NCI-H748 treated with DMSO at 0.1 percent for 48 hours (cell line): ENCODE measurements at regions not wholly inside any gene's neighbourhood (a gene's known extent, or its start where the extent isn't known, plus 50 kb on each side); places are given as distances from the start of the nearest gene placed in this dataset.

Experiments
- DNase-seq: peaks from one replicate; lab custom pipeline; 2025; lab: John Stamatoyannopoulos, UW

DNA sequence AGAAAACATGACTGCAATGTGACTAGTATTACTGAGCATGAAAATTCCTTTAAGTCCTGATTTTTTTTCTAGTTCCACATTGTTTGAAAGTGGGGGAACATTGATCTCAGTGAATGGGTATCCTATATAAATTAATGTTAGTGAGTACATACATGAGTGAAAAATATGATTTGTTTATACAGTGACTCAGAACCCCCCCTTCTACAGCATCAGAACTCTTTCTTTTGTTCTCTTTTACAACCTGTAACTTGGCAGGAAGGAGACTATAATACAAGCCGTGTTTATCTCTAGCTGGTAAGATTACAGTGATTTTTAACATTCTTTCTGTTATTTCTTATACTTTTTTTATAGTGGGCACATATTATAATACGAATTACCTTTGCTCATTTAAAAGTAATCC lies 384.7 kb downstream of the PDCD6IP start:
- DNase-seq = peak; percentile 34

- DNase-seq = peak; percentile 90
These were observed 385.3 kb downstream of the PDCD6IP start for GRCh38 chr3:34183611-34184340.

DNA sequence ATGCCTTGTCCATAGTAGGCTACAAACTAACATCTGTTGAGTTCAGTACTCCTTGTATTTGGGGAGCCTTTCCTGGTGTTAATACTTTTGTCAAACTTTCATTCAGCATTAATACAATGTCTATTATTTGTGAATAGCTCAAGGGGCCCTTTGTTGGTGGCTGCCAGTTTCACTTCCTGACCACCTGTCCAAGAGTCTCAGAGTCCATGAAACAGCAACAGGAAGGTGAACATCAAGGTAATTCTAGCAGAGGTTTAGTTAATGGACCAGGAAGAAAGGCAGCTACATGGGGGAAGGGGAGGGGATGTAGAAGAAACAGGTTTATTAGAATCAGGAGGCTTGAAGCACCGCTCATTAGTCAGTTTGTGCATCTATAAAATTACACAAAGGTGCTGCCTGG lies 386.9 kb downstream of the PDCD6IP start:
- peak; percentile 54 for DNase-seq

- no peak for DNase-seq
These were observed 390.7 kb downstream of the PDCD6IP start for GRCh38 chr3:34189133-34189532.

DNA sequence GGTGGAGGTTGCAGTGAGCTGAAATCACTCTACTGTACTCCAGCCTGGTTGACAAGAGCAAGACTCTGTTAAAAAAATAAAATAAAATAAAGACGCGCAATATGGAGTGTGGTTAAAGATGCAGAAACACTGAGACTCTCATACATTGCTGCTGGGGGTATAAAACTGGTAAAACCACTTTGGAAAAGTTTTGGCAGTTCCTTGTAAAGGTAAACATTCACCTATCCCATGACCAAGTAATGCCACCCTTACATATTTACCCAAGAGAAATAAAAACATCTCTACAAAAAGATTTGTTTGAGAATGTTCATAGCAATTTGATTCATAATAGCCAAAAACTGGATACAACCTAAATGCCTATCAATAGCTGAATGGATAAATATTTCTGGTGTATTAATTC lies 398.5 kb downstream of the PDCD6IP start:
- no peak for DNase-seq

GRCh38 chr3:34198309-34198708 lies 399.9 kb downstream of the PDCD6IP start:
- no peak for DNase-seq

DNA sequence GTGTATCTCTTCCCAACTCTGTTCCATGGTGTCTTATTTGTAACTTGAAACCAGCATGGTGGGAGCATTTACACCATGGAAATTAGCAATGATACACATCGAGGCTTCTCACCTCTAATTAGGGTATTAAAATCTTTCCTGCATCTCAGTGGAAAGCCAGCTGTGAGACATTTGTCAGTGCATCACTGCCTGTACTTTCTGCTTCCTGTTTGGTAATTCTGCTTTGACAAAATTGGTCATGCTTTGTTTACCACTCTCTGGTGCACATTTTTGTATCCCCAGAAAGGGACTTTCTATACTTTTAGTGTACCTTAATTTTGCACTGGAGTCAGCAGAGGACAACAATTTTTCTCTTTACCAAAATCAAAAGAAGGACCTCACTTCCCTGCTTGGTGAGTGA lies 402.1 kb downstream of the PDCD6IP start:
- DNase-seq = no peak

GRCh38 chr3:34202975-34203374 lies 404.5 kb downstream of the PDCD6IP start:
- no peak for DNase-seq

DNA sequence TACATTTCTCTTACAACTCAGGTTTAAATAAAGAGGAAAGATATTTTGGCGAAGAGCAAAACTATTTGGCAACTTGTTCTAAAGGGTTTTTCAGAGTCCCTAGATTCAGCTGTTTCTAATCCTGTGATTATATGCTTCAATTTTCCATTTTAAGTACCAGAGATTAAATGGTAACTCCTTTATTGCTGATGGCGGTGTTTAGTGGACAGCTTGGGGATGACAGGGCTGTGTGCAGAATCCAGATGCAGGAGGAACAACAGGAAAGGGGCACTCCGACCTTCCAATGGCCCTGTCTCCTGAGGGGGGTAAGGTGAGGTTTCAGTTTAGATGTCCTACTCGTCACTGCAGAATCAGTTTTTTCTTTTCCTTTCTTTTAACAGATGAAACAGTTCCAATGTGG lies 405.0 kb downstream of the PDCD6IP start:
- no peak for DNase-seq

- DNase-seq = no peak
These were observed 408.6 kb downstream of the PDCD6IP start for GRCh38 chr3:34207002-34207401.

GRCh38 chr3:34207806-34208205 lies 409.4 kb downstream of the PDCD6IP start:
- DNase-seq = no peak

DNA sequence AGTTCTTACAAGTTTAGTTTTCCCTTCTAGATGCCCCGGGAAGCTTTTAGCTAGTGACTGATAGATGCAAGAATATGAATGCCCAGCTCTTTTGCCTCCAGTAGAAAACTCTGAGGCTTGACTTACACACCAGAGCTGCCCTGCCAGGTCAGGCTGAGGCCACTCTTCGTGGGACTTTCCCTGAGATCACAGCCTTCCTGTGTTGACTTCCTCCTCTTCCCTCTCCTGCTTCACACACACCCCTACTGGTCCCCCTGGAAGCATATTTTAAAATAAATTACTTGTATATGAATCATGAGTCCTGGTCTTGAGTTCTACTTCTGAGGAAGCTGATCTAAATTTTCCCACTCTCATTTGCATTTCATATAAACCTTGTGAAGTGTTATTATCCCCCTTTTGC lies 413.7 kb downstream of the PDCD6IP start:
- no peak for DNase-seq

GRCh38 chr3:34212656-34213055 lies 414.2 kb downstream of the PDCD6IP start:
- peak; percentile 10 for DNase-seq

DNA sequence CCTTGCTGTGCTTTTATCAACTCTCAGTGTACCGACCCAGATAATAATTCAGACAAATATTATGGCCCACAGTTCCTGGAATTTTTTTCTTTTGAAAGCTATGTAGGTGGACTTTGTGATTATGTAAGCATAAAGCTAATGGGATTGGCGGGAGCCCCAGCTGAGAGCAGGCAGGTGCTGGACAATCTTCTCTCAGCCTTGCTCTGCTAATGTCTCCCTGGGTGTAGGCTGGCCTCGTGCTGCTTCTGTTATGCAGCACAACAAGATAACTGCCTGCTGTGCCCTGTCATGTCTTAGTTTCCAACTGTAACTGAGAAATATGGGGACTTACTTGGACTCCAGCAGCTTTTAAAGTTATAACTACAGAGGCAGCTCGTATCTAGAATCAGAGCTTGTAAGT lies 415.0 kb downstream of the PDCD6IP start:
- peak; percentile 57 for DNase-seq

DNA sequence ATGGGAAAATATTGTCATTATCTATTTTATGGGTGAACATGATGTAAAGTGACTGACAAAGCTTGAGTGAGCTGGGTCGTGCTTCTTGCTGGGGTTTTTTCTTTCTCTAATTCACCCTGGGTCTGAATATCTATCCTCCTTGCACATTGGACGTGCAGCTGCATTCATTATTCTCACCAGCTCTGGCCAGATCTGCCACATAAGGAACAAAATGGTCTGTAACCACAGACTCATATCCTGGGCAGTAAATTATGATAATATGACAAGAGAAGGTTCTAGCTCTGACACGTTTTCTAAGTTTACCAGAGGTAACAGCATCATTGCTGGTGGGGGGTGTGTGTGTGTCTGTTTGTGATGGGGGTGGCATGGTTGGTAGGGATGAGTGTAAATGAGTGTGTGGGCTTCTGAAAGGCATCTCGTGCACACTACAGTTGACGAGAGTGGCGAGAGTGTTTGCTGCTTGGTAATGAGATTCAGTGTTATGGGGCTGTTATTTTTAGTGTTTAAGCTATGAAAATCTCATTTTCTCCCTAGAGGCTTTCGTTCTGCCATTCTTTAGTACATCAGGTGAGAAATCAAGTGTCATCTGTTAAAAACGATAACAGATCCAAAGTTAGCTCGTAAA lies 418.4 kb downstream of the PDCD6IP start:
- no peak for DNase-seq

- no peak for DNase-seq
These were observed 420.4 kb downstream of the PDCD6IP start for GRCh38 chr3:34218706-34219385.

DNA sequence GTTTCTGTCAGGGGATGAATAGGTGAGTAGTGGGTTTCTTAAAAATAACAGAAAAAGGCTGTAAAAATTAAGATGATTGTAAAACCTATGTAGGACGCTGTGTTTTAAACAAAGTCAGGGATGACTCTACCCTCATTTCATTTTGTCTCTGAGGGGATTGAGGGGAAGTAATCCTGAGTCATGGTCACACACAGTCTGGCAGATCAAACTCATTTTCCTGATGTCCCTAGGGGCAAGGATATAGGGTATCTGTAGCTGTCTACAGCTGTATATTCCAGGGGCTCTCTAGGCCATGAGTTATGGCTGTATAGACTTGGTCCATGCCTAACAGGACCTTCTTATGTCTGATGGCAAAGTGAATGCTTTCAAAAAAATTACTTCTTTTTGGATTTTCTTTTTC lies 421.1 kb downstream of the PDCD6IP start:
- DNase-seq = no peak

- DNase-seq = no peak
These were observed 427.5 kb downstream of the PDCD6IP start for GRCh38 chr3:34225821-34226366.

GRCh38 chr3:34229876-34230275 lies 431.4 kb downstream of the PDCD6IP start:
- no peak for DNase-seq

DNA sequence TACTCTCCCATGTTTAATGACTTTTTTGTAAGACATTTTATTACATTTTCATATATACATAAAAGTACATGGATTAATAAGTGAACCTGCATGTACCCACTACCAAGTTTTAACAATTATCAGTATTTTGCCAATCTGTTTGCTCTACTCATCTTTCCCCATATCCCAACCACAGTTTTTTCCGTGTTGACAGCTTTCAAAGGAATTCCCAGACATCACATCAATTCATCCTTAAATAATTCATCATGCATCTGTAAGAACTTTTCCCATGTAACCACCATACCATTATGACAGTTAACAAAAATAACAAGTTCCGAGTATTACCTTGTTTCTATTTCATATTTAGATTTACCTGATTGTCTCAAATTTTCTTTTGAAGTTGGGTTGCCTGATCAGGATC lies 436.7 kb downstream of the PDCD6IP start:
- DNase-seq = no peak

DNA sequence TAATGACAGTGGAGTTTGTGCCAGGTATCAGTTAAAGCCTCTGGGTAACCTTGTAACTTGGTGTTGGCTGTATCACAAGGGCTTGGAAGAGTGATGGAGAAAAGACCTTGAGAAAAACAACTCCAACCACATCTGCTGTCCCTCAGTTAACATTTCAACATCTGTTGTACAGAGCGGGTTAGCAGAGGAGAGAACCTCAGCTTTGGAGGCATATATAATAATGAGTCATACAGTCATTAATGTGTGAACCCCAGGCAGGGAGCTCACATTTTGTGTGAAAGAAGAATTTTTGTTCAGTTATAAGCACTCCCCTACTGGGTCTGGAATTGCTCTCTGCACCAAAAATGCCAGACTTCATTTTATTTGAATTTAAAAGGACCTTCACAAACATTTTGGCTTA lies 439.5 kb downstream of the PDCD6IP start:
- DNase-seq = no peak

DNA sequence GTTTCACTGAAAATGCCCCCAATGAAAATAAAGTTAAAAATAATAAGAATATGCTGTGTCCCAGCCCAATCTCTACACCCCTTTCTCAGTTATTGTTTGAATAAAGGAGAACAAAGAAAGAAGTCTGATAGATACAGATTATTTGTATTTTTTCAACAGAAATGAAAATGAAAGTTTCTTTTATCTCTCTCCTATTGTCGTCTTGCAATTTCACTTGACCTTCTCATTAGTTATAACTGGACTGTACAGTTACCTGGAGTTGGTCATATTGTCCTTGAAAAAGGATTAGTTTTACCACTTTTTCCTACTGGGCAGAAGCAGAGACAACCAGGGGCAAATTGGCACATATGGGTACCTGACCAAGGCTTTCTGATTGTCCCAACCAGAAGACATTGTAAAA lies 440.0 kb downstream of the PDCD6IP start:
- no peak for DNase-seq

- no peak for DNase-seq
These were observed 440.9 kb downstream of the PDCD6IP start for GRCh38 chr3:34239287-34239686.
